Urothelium cell line (cell line): ENCODE measurements at regions not wholly inside any gene's neighbourhood (a gene's known extent, or its start where the extent isn't known, plus 50 kb on each side); places are given as distances from the start of the nearest gene placed in this dataset.
"Not testable (repeated sequence)": the region's sequence is repeated elsewhere in the genome, so short reads cannot be mapped to it uniquely, and the experiment has no call there.

Experiments
- DNase-seq: peaks from one replicate; pipeline ENCODE4 v3.0.0; 2011; ENCODE audit warnings: low spot score, mixed read lengths
- FAIRE-seq: peaks from 2 replicates; lab custom pipeline; 2011; peaks lifted over from hg19 to GRCh38; lab: Jason Lieb, UNC

DNA sequence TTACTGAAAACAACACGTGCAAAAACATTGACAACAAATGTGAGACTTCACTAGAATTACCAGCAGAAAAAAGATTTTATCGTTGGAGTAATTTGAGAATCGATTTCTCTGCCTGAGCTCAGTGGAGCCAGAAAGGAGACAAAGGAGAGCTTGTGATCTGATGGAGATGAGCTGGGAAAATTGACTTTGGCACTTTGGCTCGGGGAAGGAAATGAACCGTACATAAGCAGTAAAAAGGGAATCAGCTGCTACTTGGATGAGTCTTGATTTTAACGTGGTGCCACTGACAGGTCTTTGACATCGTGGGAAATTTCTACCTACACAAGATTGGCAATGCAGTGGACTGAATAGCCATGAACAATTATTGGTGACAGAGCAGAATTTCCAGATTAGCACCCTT is 244.7 kb upstream of the RPS23 start:
- FAIRE-seq: no peak

DNA sequence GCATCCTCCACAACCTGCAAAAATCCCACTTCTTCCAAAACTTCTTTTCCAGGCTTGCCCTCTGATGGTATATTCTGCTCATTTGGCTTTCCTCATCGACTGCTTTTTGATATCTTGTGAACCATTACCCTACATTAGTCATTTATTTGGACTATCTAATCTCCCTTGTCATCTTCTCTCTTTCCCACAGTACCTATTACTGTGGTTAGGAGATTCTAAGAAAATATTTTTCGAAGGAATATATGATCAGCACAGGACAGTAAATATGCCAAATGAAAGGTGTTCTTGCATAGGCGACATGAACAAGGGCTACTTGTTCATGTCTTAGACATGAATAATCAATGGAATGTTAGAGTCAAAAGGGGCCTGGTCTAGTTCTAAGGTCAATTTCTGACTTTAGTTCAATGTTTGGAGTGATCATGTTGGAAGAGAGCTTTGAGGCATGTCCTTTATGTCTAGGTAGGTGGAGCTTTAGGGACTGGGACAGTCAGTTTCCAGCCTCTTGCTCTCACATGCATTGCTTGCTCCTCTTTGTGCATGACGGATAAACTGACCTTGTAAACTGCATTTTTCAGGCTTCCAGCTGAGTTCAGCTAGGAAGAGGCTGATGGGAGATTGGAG is 243.4 kb upstream of the RPS23 start:
- DNase-seq (no peak), FAIRE-seq (no peak)

More for the DNA sequence above, 244.7 kb upstream of the RPS23 start:
- no peak for DNase-seq

DNA sequence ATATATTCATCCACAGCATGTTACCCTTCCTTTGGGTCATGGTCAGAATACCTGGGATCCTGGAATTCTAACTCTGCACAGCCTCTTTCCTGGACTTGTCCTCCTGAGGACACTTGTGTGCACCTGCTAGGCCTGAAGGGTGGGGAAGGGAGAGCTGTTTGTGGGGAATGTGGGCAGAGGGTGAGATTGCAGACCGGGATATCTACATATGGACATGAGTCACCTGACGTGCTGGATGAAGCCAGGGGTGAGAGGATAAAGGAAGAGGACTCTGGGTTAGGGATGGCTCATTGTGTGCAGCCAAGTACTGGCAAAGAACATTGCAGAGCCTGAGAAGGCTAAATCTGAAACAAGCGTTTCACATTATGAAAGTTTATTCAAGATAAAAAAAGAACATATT is 241.4 kb upstream of the RPS23 start:
- FAIRE-seq (peak; percentile 5), DNase-seq (no peak)

- DNase-seq: no peak
- FAIRE-seq: no peak
Measured at GRCh38 chr5:82517544-82518075, 239.5 kb upstream of the RPS23 start.

GRCh38 chr5:82513738-82514137 is 235.6 kb upstream of the RPS23 start:
- FAIRE-seq: no peak
- no peak for DNase-seq

GRCh38 chr5:82512025-82512424 is 233.9 kb upstream of the RPS23 start:
- DNase-seq (no peak), FAIRE-seq (no peak)

DNA sequence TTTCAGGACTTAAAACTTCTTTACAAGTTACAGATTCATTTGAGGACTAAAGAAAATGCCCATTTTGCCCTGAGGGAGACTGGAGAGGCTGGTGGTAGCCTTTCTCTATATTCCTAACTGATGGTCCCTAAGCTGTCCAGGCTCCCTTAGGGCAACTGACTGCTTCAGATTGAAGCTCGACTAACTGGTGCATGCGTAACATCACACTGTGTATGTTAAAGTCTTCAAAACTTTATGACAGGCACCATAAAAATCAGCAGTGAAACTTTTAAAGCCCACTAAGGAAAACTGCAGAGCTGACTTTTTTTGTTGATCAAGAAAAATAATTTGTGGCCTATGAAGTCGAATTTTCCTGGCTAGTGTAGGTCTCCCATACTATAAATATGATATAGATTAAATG is 233.0 kb upstream of the RPS23 start:
- DNase-seq (no peak), FAIRE-seq (no peak)

DNA sequence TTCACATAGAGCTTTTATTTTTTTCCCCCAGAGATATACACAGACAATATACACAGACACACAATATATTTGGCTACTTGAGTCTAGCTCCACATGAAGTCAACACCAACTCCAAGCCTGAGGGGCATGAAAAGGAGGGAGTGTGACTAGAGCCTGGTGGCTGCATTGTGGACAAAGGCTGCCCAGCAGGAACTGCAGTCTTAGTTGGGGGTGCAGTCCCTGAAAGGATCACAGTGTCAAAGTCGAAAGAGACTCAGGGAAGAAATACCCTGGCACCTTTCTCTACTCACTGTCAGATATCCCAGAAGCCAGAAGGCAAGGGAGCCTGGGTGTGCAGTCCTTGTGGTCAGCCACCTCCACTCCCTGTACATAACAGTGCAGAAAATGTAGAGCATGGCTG is 231.6 kb upstream of the RPS23 start:
- DNase-seq (no peak), FAIRE-seq (no peak)

GRCh38 chr5:82506390-82506789 is 228.2 kb upstream of the RPS23 start:
- DNase-seq, FAIRE-seq: not testable (repeated sequence)

DNA sequence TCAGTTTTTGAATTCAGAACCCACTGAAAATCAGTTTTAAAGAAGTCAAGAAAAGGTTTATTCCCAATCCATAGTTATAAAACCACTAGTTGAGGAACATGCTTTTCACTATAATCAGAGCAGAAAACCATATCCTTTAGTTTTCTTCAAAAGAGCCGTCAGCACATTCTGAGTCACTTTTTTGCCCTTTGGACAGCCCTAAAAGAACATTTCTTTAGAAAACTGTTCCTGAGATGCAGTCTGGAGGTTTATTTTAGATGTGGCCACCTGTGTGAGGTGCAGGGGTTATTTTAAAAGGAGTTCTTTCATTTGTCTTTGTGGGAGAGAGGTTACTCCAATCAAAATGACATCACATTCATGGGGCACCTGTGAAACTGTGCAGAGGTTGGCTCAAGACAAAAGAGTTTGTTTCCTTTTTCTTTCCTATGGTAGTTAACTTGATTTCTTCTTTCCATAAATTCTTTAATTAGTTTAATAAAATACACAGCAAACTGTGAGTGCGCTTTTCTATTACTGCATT is 221.6 kb upstream of the RPS23 start:
- no peak for FAIRE-seq
- DNase-seq: no peak

DNA sequence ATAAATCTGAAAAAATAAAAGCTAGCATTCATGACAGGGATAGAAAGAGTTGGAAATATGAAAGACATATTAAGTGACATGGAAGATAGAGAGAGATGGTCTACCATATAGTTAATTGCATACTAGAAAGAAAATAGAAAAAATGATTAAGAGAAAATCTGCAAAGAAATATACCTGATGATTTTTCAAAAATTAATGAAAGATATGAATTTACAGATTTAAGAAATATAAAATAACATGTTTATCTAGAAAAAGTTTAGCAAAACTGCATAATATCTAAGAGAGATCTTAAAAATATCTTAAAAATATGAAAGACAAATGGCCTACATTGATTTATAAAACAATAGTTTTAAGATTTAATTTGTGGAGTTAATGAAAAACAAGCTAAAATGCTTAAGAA is 219.1 kb upstream of the RPS23 start:
- no peak for FAIRE-seq
- DNase-seq: no peak

GRCh38 chr5:82494942-82495341 is 216.8 kb upstream of the RPS23 start:
- FAIRE-seq (no peak), DNase-seq (no peak)

DNA sequence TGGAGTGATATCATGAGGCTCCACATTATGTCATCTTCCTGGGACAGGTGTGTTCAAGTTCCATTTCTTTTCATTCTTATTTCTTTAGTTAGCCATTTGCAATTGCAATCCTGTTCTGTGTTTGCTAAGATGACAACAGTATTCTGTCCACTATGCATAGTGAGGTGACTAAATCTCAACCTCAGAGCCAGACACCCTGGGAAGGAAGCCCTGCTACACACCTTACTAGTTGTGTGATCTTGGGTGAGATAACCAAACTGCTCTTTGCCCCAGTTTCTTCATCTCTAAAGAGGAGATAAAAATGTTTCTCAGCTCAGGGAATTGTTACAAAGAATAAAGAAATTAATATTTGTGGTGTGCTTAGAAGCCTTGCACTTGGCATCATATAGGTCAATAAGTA is 215.1 kb upstream of the RPS23 start:
- DNase-seq: no peak
- FAIRE-seq: no peak

GRCh38 chr5:82491397-82491796 is 213.2 kb upstream of the RPS23 start:
- DNase-seq (no peak), FAIRE-seq (no peak)

DNA sequence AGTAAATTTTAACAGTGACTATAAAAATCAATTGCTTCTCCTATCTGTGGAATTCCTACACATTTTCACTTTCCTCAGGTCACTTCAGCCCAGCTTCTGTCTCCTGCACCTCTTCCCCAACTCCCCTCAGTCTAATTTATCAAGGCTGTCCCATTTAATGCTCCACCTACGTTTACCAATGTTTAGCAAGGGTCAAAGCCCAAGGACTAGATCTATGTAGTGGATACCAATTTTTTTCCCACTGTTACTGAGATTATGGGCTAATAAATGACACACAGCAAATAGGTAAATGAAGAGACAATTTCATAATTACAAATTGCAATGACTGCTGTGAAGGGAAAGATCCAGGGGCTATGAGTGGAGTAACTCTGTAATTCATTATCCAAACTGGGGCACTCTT is 211.5 kb upstream of the RPS23 start:
- no peak for DNase-seq

GRCh38 chr5:82487131-82487530 is 209.0 kb upstream of the RPS23 start:
- DNase-seq: no peak
- no peak for FAIRE-seq

More for the DNA sequence above, 211.5 kb upstream of the RPS23 start:
- no peak for FAIRE-seq

- no peak for DNase-seq
- no peak for FAIRE-seq
Measured at GRCh38 chr5:82480331-82480730, 202.2 kb upstream of the RPS23 start.

DNA sequence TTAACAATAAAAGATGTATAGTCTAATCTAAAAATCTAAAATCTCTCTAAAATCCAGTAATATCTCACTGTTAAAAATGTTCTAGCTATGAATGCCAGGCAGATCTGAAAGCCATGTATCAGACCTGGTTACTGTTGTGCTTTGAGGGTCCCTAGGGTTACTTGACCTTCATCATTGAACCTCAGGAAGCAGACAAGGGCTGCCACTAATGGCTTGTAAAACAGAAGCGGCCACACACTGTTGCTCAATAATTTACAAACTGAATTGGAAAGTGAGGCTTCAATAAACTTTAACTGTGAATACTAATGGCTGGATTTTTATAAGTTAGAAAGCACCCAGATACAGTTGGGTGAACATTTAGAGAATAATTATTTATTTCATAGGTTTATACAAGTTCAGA is 198.0 kb upstream of the RPS23 start:
- FAIRE-seq: no peak
- no peak for DNase-seq

- no peak for DNase-seq
- no peak for FAIRE-seq
Measured at GRCh38 chr5:82473262-82473661, 195.1 kb upstream of the RPS23 start.

- DNase-seq (no peak), FAIRE-seq (no peak)
Measured at GRCh38 chr5:82470185-82470994, 192.2 kb upstream of the RPS23 start.

- FAIRE-seq: no peak
- no peak for DNase-seq
Measured at GRCh38 chr5:82466986-82467561, 188.9 kb upstream of the RPS23 start.

- FAIRE-seq (no peak), DNase-seq (peak; percentile 44)
Measured at GRCh38 chr5:82465235-82465634, 187.1 kb upstream of the RPS23 start.
